HEK293T (cell line): ENCODE measurements at regions not wholly inside any gene's neighbourhood (a gene's known extent, or its start where the extent isn't known, plus 50 kb on each side); places are given as distances from the start of the nearest gene placed in this dataset.

ENCODE experiments used
- CTCF ChIA-PET: fragments of 350-600 bp; formaldehyde crosslinking; extraction: SDS; loops from one replicate; lab custom pipeline; 2021; ENCODE audit warnings: antibody characterized with exemption, inconsistent platforms; lab: Yijun Ruan, JAX
- POLR2A ChIA-PET: fragments of 350-600 bp; formaldehyde crosslinking; extraction: SDS; loops from one replicate; lab custom pipeline; 2020; ENCODE audit warnings: antibody characterized with exemption, inconsistent platforms; lab: Yijun Ruan, JAX
- DNase-seq: peaks from one replicate; pipeline ENCODE4 v3.0.0; 2012; ENCODE audit warnings: mixed read lengths; ENCODE audit errors: extremely low spot score
- ARNT ChIP-seq: fragments of 450-650 bp; IDR thresholded peaks from 2 replicates; pipeline ENCODE4 v1.6.1; 2017; ENCODE audit warnings: mild to moderate bottlenecking
- BHLHE40 ChIP-seq: fragments of 450-650 bp; IDR thresholded peaks from 2 replicates; pipeline ENCODE4 v1.6.1; 2016; ENCODE audit warnings: mild to moderate bottlenecking, moderate library complexity, borderline replicate concordance
- CTBP1 ChIP-seq: fragments of 450-650 bp; IDR thresholded peaks from 2 replicates; pipeline ENCODE4 v1.6.1; 2016; ENCODE audit warnings: borderline replicate concordance
- ELF4 ChIP-seq: fragments of 450-650 bp; IDR thresholded peaks from 2 replicates; pipeline ENCODE4 v1.6.1; 2017; ENCODE audit warnings: antibody characterized with exemption
- FOXA1 ChIP-seq: fragments of 450-650 bp; IDR thresholded peaks from 2 replicates; pipeline ENCODE4 v1.6.1; 2016; ENCODE audit warnings: mild to moderate bottlenecking
- FOXK2 ChIP-seq: fragments of 450-650 bp; IDR thresholded peaks from 2 replicates; pipeline ENCODE4 v1.6.1; 2016; ENCODE audit warnings: mild to moderate bottlenecking
- FOXM1 ChIP-seq: fragments of 450-650 bp; IDR thresholded peaks from 2 replicates; pipeline ENCODE4 v1.6.1; 2017; ENCODE audit warnings: mild to moderate bottlenecking, borderline replicate concordance
- HDGF ChIP-seq: fragments of 450-650 bp; IDR thresholded peaks from 2 replicates; pipeline ENCODE4 v1.6.1; 2017; ENCODE audit warnings: antibody characterized with exemption, borderline replicate concordance
- L3MBTL2 ChIP-seq: fragments of 450-650 bp; conservative IDR thresholded peaks from 2 replicates; pipeline ENCODE4 v1.6.1; 2016; ENCODE audit warnings: mild to moderate bottlenecking
- LEF1 ChIP-seq: fragments of 450-650 bp; IDR thresholded peaks from 2 replicates; pipeline ENCODE4 v1.6.1; 2017; ENCODE audit warnings: mild to moderate bottlenecking, borderline replicate concordance
- NFRKB ChIP-seq: fragments of 450-650 bp; IDR thresholded peaks from 2 replicates; pipeline ENCODE4 v1.6.1; 2016; ENCODE audit warnings: mild to moderate bottlenecking, moderate library complexity
- SP1 ChIP-seq: fragments of 450-650 bp; IDR thresholded peaks from 2 replicates; pipeline ENCODE4 v1.6.1; 2017
- SUZ12 ChIP-seq: fragments of 450-650 bp; IDR thresholded peaks from 2 replicates; pipeline ENCODE4 v1.6.1; 2016; ENCODE audit warnings: mild to moderate bottlenecking
- TARDBP ChIP-seq: fragments of 450-650 bp; IDR thresholded peaks from 2 replicates; pipeline ENCODE4 v1.6.1; 2016
- ZNF384 ChIP-seq: fragments of 450-650 bp; IDR thresholded peaks from 2 replicates; pipeline ENCODE4 v1.6.1; 2016
- TF ChIP-seq, protein P1 (sequence below): fragments of 450-650 bp; IDR thresholded peaks from 2 replicates; pipeline ENCODE4 v1.6.1; 2016

DNA sequence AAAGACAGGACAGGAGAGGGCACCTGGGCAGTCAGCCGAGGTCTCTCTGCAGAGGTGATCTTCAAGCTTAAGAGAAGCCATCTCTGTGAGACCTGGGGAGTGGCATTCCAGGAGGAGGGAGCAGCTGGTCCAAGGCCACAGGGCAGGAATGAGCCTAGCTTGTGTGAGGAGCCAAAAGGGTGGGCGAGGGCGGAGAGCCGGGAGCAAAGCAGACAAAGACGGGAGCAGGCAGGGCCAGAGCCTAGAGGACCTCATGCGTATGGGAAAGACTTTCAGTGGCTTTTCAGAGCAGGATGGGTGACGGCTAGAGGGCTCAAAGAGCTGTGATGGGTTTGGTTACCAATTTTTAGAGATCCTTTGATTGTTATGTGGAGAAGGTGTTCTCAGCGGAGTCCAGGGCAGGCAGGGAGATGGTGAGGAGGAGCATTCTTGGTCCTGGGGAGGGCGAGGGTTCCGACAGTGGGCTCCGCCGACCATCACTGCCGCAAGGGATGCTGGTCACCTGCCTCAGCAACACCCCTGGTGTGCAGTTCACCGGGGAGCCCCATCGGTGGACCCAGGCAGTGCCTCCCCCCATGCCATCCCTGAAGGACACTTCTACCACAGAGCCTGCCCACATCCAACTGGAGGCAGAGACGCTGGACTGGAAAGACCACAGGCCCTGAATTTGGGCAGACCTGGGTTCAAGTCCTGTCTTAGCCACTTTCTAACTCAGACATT is 122.9 kb upstream of the IRF2BP2 start:
- DNase-seq, result no peak
- POLR2A ChIA-PET, result interaction anchor here (1.1 kb wide), 1 partner anchor 9 kb away, joined by 3 read pairs; no protein-coding TSS in a partner anchor
- CTCF ChIA-PET, result interaction anchor here (1.1 kb wide), 1 partner anchor 11 kb away, joined by 3 read pairs; no protein-coding TSS in a partner anchor
- TF ChIP-seq NFRKB (no peak), BHLHE40 (no peak)

- ChIA-PET CTCF (no interaction called here), POLR2A (interaction anchor here (1.1 kb wide), 1 partner anchor 9 kb away, joined by 3 read pairs; no protein-coding TSS in a partner anchor)
- DNase-seq, result no peak
- no peak for TF ChIP-seq BHLHE40
- no peak for TF ChIP-seq ELF4
- TF ChIP-seq, protein P1, sequence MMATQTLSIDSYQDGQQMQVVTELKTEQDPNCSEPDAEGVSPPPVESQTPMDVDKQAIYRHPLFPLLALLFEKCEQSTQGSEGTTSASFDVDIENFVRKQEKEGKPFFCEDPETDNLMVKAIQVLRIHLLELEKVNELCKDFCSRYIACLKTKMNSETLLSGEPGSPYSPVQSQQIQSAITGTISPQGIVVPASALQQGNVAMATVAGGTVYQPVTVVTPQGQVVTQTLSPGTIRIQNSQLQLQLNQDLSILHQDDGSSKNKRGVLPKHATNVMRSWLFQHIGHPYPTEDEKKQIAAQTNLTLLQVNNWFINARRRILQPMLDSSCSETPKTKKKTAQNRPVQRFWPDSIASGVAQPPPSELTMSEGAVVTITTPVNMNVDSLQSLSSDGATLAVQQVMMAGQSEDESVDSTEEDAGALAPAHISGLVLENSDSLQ, result no peak
- TF ChIP-seq FOXK2, result no peak
- TF ChIP-seq SUZ12, result no peak
- TF ChIP-seq NFRKB, result no peak
- TF ChIP-seq TARDBP, result no peak
- no peak for TF ChIP-seq HDGF
- TF ChIP-seq ARNT, result no peak
- no peak for TF ChIP-seq FOXM1
- no peak for TF ChIP-seq LEF1
- TF ChIP-seq L3MBTL2, result no peak
- TF ChIP-seq ZNF384, result no peak
- TF ChIP-seq CTBP1, result no peak
- TF ChIP-seq FOXA1, result no peak
- no peak for TF ChIP-seq SP1
These were observed 122.3 kb upstream of the IRF2BP2 start for GRCh38 chr1:234732260-234732659.

GRCh38 chr1:234731569-234732085 is 121.6 kb upstream of the IRF2BP2 start:
- ChIA-PET POLR2A (interaction anchor here (0.7 kb wide), 1 partner anchor 14 kb away, joined by 3 read pairs; no protein-coding TSS in a partner anchor), CTCF (interaction anchor here (0.6 kb wide), 1 partner anchor 167 kb away, joined by 3 read pairs; no protein-coding TSS in a partner anchor)
- no peak for TF ChIP-seq CTBP1
- TF ChIP-seq FOXM1, result no peak
- no peak for TF ChIP-seq BHLHE40
- no peak for DNase-seq

GRCh38 chr1:234730770-234731568 is 121.0 kb upstream of the IRF2BP2 start:
- no peak for DNase-seq
- CTCF ChIA-PET, result interaction anchor here (0.6 to 1.2 kb wide), 2 partner anchors 168 to 353 kb away, joined by 3 read pairs; no protein-coding TSS in a partner anchor
- TF ChIP-seq FOXK2 (no peak), SP1 (no peak), LEF1 (no peak), L3MBTL2 (no peak), TARDBP (no peak), BHLHE40 (no peak), FOXM1 (no peak), ZNF384 (no peak), SUZ12 (no peak), NFRKB (no peak), ARNT (no peak), FOXA1 (no peak), HDGF (no peak), CTBP1 (no peak), ELF4 (no peak)
- TF ChIP-seq, protein P1, result no peak
- POLR2A ChIA-PET, result interaction anchor here (0.7 to 1.0 kb wide), 3 partner anchors 14 to 228 kb away, joined by 3 to 4 read pairs (median 3); no protein-coding TSS in a partner anchor

DNA sequence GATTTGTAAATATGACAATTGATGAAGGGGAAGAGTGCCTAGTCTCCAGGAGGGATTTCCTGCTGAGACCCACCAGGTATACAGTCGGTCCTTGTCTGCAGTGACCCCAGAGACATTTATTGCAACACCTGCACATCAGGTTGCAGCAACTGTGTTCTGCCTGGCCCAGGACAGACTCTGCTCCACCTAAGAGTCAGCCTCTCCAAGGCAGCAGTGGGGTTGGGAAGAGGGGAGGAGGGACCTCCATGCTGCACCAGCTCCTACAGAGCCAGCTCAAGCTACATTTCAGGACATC is 120.4 kb upstream of the IRF2BP2 start:
- POLR2A ChIA-PET, result interaction anchor here (0.8 to 1.0 kb wide), 2 partner anchors 118 to 228 kb away, joined by 3 to 4 read pairs; no protein-coding TSS in a partner anchor
- TF ChIP-seq SP1, result no peak
- no peak for TF ChIP-seq FOXK2
- no peak for TF ChIP-seq BHLHE40
- TF ChIP-seq LEF1, result no peak
- TF ChIP-seq ZNF384, result no peak
- DNase-seq, result no peak
- CTCF ChIA-PET, result interaction anchor here (1.2 kb wide), 1 partner anchor 353 kb away, joined by 3 read pairs; no protein-coding TSS in a partner anchor

GRCh38 chr1:234729561-234730474 is 119.8 kb upstream of the IRF2BP2 start:
- ChIA-PET POLR2A (interaction anchor here (1.0 to 8.4 kb wide), 3 partner anchors 117 to 129 kb away, joined by 3 to 154 read pairs (median 4); partner anchors contain the start of gene IRF2BP2), CTCF (interaction anchor here (1.2 kb wide), 1 partner anchor 354 kb away, joined by 3 read pairs; no protein-coding TSS in a partner anchor)
- DNase-seq, result no peak
- TF ChIP-seq CTBP1 (no peak), SP1 (no peak), BHLHE40 (no peak), SUZ12 (no peak), FOXA1 (no peak), ELF4 (no peak), ARNT (no peak), HDGF (no peak), ZNF384 (no peak), FOXM1 (no peak), NFRKB (no peak), L3MBTL2 (no peak), LEF1 (no peak), TARDBP (no peak)
- TF ChIP-seq, protein P1, result no peak
